AG04450 (cell line): ENCODE measurements at regions not wholly inside any gene's neighbourhood (a gene's known extent, or its start where the extent isn't known, plus 50 kb on each side); places are given as distances from the start of the nearest gene placed in this dataset.

ENCODE experiments used
- CTCF ChIA-PET: fragments of 300-600, 350-600 bp; formaldehyde crosslinking; extraction: SDS; loops from one replicate; lab custom pipeline; 2022; ENCODE audit warnings: antibody characterized with exemption, inconsistent platforms; lab: Charles Lee
- POLR2A ChIA-PET: fragments of 350-600 bp; formaldehyde crosslinking; extraction: SDS; loops from one replicate; lab custom pipeline; 2021; ENCODE audit warnings: antibody characterized with exemption, inconsistent platforms; lab: Yijun Ruan, JAX
- DNase-seq: peaks from one replicate; pipeline ENCODE4 v3.0.0-alpha.2; 2011; ENCODE audit warnings: low read depth, low spot score
- H3K27ac ChIP-seq: one replicate; pipeline ENCODE4 v1.5.1; 2012; ENCODE audit warnings: low read depth, low read length, control low read depth
- H3K27me3 ChIP-seq: one replicate; pipeline ENCODE4 v1.6.0; 2012; ENCODE audit warnings: low read length; ENCODE audit not compliant: control insufficient read depth, insufficient read depth
- H3K4me3 ChIP-seq: 2 replicates; pipeline ENCODE4 v1.5.1; 2011; ENCODE audit warnings: mild to moderate bottlenecking, low read depth, low read length, control low read depth
- H3K9me3 ChIP-seq: 2 replicates; pipeline ENCODE4 v1.5.1; 2012; ENCODE audit warnings: low read length; ENCODE audit not compliant: control insufficient read depth, insufficient read depth
- TF ChIP-seq, protein P1 (sequence below): IDR thresholded peaks from 2 replicates; pipeline ENCODE4 v1.5.1; 2011; ENCODE audit warnings: low read depth, low read length, control low read depth, inconsistent platforms

DNA sequence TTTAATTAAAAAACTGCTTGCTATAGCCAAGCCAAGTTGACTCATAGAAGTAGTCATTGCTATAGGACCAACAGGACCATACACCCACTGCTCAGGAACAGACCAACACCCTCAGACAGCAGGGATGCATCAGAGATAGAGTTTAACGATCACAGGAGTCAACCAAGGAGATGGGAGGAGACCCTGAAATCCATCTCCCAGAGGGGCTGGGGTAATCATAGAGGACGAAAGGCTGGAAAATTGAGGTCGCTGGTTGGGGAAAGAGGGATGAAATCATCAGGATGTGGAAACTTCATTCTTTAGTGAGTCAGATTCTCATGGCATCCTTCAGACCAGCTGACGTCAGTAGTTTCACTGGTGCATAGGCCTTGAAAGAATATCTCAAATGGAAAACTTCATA is 160.4 kb upstream of the GPC6 start:
- DNase-seq, result peak; percentile 45

DNA sequence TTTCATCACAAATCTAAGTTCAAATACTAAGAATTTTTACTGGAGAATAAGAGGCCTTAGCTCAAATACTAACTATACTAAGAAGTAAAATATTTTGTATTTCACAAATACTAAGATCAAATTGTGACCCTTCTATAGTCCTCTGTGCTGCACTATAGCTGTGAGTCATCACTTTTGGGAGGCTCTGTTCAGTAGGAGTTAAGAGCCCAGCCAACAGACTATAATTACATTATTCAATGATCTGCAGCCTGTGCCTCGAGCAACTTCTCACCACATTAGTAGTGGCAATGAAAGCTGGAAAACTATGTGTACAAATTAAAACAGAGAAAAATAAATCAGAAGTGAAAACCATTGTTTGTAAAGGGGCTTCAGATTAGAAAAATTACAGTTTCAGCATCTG is 147.3 kb upstream of the GPC6 start:
- TF ChIP-seq, protein P1, sequence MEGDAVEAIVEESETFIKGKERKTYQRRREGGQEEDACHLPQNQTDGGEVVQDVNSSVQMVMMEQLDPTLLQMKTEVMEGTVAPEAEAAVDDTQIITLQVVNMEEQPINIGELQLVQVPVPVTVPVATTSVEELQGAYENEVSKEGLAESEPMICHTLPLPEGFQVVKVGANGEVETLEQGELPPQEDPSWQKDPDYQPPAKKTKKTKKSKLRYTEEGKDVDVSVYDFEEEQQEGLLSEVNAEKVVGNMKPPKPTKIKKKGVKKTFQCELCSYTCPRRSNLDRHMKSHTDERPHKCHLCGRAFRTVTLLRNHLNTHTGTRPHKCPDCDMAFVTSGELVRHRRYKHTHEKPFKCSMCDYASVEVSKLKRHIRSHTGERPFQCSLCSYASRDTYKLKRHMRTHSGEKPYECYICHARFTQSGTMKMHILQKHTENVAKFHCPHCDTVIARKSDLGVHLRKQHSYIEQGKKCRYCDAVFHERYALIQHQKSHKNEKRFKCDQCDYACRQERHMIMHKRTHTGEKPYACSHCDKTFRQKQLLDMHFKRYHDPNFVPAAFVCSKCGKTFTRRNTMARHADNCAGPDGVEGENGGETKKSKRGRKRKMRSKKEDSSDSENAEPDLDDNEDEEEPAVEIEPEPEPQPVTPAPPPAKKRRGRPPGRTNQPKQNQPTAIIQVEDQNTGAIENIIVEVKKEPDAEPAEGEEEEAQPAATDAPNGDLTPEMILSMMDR, result no peak
- Histone ChIP-seq H3K4me3 (no peak overlapping the region), H3K9me3 (no peaks in the 10 kb centered on the region), H3K27me3 (no peaks in the 10 kb centered on the region), H3K27ac (no peak overlapping the region)
- ChIA-PET CTCF (interaction anchor here (0.6 kb wide), 1 partner anchor 110 kb away, joined by 3 read pairs; no protein-coding TSS in a partner anchor), POLR2A (no interaction called here)
- DNase-seq, result no peak

More for the DNA sequence above, 160.4 kb upstream of the GPC6 start:
- no peaks in the 10 kb centered on the region for H3K9me3 ChIP-seq
- CTCF ChIA-PET, result no interaction called here
- H3K27ac ChIP-seq, result peak overlapping the region; percentile 77
- TF ChIP-seq, protein P1, result no peak
- H3K27me3 ChIP-seq, result no peaks in the 10 kb centered on the region
- POLR2A ChIA-PET, result interaction anchor here (0.7 kb wide), 1 partner anchor 206 kb away, joined by 3 read pairs; no protein-coding TSS in a partner anchor
- no peak overlapping the region for H3K4me3 ChIP-seq

DNA sequence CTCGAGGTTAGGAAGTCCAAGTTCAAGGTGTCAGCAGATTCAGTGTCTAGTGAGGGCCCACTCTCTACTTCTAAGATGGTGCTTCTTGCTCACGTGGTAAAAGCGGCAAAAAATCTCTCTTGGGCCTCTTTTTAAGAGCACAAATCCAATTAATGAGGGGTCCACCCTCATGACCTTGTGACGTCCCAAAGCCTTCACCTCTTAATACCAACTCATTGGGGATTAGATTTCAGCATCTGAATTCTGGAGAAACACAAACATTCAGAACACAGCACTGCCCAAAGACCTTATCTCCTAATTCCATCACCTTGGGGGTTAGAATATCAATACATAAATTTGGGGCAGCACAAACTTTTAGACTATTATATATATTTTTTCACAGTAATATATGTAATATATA is 146.4 kb upstream of the GPC6 start:
- H3K27ac ChIP-seq, result no peak overlapping the region
- ChIA-PET CTCF (no interaction called here), POLR2A (no interaction called here)
- no peak overlapping the region for H3K4me3 ChIP-seq
- TF ChIP-seq, protein P1, result no peak
- no peak for DNase-seq
- no peaks in the 10 kb centered on the region for H3K27me3 ChIP-seq
- H3K9me3 ChIP-seq, result no peaks in the 10 kb centered on the region

DNA sequence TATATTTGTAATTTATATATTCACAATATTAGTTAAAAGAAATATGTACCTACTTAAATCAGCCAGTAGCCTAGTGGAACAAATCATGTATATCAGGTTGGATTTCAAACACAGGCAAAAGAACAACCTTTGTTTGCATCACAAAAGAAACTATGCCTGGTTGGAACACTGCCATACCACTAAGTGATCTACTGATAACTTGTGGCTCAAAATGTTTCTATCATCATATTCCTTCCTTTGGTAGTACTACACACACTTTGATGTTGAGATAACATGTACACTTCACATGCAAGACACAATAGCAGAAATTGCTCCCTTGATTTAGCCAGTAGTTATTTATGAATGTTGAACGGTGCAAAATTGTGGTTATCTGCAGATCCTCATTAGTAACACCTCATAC is 146.0 kb upstream of the GPC6 start:
- H3K4me3 ChIP-seq, result no peak overlapping the region
- CTCF ChIA-PET, result no interaction called here
- TF ChIP-seq, protein P1, result no peak
- no peak overlapping the region for H3K27ac ChIP-seq
- POLR2A ChIA-PET, result no interaction called here
- H3K9me3 ChIP-seq, result no peaks in the 10 kb centered on the region
- DNase-seq, result no peak
- H3K27me3 ChIP-seq, result no peaks in the 10 kb centered on the region

DNA sequence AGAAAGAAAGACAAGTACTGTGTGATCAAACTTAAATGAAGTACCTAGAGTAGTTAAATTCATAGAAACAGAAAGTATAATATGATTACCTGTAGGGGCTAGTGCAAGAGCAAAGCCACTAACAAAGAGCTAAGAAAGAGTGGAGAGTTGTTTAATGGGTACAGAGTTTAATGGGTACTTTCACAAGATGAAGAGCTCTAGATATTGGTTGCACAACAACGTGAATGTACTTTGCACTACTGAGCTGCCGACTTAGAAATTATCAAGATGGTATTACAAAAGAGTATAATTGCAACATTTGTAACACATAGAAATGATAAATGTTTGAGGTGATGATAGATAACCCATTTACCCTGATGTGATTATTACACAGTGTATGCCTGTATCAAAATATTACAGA is 140.3 kb upstream of the GPC6 start:
- TF ChIP-seq, protein P1, result no peak
- Histone ChIP-seq H3K9me3 (no peaks in the 10 kb centered on the region), H3K27me3 (no peaks in the 10 kb centered on the region), H3K27ac (no peak overlapping the region), H3K4me3 (no peak overlapping the region)
- DNase-seq, result no peak
- ChIA-PET POLR2A (no interaction called here), CTCF (interaction anchor here (0.5 kb wide), 1 partner anchor 138 kb away, joined by 4 read pairs; no protein-coding TSS in a partner anchor)
